Liver (tissue), 8 donors: ENCODE measurements at regions not wholly inside any gene's neighbourhood (a gene's known extent, or its start where the extent isn't known, plus 50 kb on each side); places are given as distances from the start of the nearest gene placed in this dataset.

ENCODE experiments used
- DNase-seq: peaks from one replicate; pipeline ENCODE4 v3.0.0-alpha.2; 2017; ENCODE audit warnings: low spot score
- H3K27ac ChIP-seq, 2 donors: one replicate each; pipeline ENCODE4 v1.7.0; 2013; ENCODE audit warnings: inconsistent platforms in 2 of 2, low read length in 2 of 2, control low read depth in 1 of 2, low read depth in 1 of 2, mild to moderate bottlenecking in 1 of 2
- H3K27me3 ChIP-seq, 4 donors: one replicate each; pipeline versions ENCODE4 v1.6.1 to v1.7.0; 2013; ENCODE audit warnings: low read length in 3 of 4, inconsistent platforms in 1 of 4, mild to moderate bottlenecking in 1 of 4, moderate library complexity in 1 of 4; ENCODE audit not compliant: control insufficient read depth in 4 of 4, insufficient read depth in 4 of 4
- H3K36me3 ChIP-seq, 4 donors: one replicate each; pipeline versions ENCODE4 v1.6.1 to v1.7.0; 2013; ENCODE audit warnings: low read length in 3 of 4, mild to moderate bottlenecking in 3 of 4, low read depth in 1 of 4, moderate library complexity in 1 of 4; ENCODE audit not compliant: control insufficient read depth in 4 of 4, insufficient read depth in 3 of 4
- H3K4me1 ChIP-seq, 4 donors: one replicate each; pipeline versions ENCODE4 v1.6.1 to v1.7.0; 2013; ENCODE audit warnings: low read length in 3 of 4, mild to moderate bottlenecking in 3 of 4, moderate library complexity in 1 of 4; ENCODE audit not compliant: control insufficient read depth in 4 of 4, insufficient read depth in 4 of 4
- H3K4me3 ChIP-seq, 3 donors: one replicate each; pipeline versions ENCODE4 v1.6.1 to v1.7.0; 2013; ENCODE audit warnings: low read length in 3 of 3, control low read depth in 1 of 3, low read depth in 1 of 3, mild to moderate bottlenecking in 1 of 3
- H3K9ac ChIP-seq, 2 donors: one replicate each; pipeline ENCODE4 v1.7.0; 2013; ENCODE audit warnings: low read length in 2 of 2, mild to moderate bottlenecking in 2 of 2, moderate library complexity in 2 of 2, control low read depth in 1 of 2, low read depth in 1 of 2
- H3K9me3 ChIP-seq, 4 donors: one replicate each; pipeline versions ENCODE4 v1.6.1 to v1.7.0; 2013; ENCODE audit warnings: low read length in 3 of 4; ENCODE audit not compliant: control insufficient read depth in 4 of 4
- EGR1 ChIP-seq, 2 donors: IDR thresholded peaks; 2 replicates each; pipeline ENCODE4 v1.6.1; 2016 to 2018; ENCODE audit warnings: antibody characterized with exemption in 2 of 2, low read depth in 2 of 2
- FOXA1 ChIP-seq: IDR thresholded peaks from 2 replicates; pipeline ENCODE4 v1.6.1; 2016; ENCODE audit warnings: antibody characterized with exemption
- FOXA2 ChIP-seq: IDR thresholded peaks from 2 replicates; pipeline ENCODE4 v1.6.1; 2016; ENCODE audit warnings: antibody characterized with exemption
- GABPA ChIP-seq, 2 donors: IDR thresholded peaks in 1 of 2; conservative IDR thresholded peaks in 1 of 2; 2 replicates each; pipeline ENCODE4 v1.6.1; 2016; ENCODE audit warnings: antibody characterized with exemption in 2 of 2, mild to moderate bottlenecking in 1 of 2, moderate library complexity in 1 of 2
- HNF4A ChIP-seq, 2 donors: conservative IDR thresholded peaks; 2 replicates each; pipeline ENCODE4 v1.6.1; 2016; ENCODE audit warnings: antibody characterized with exemption in 2 of 2, mild to moderate bottlenecking in 2 of 2
- HNF4G ChIP-seq: IDR thresholded peaks from 2 replicates; pipeline ENCODE4 v1.6.1; 2016; ENCODE audit warnings: antibody characterized with exemption
- JUND ChIP-seq, 2 donors: IDR thresholded peaks; 2 replicates each; pipeline ENCODE4 v1.6.1; 2016; ENCODE audit warnings: antibody characterized with exemption in 2 of 2
- NR2F2 ChIP-seq: IDR thresholded peaks from 2 replicates; pipeline ENCODE4 v1.6.1; 2016; ENCODE audit warnings: antibody characterized with exemption
- RAD21 ChIP-seq, 2 donors: IDR thresholded peaks; 2 replicates each; pipeline ENCODE4 v1.6.1; 2016; ENCODE audit warnings: antibody characterized with exemption in 2 of 2, mild to moderate bottlenecking in 2 of 2
- RXRA ChIP-seq, 2 donors: IDR thresholded peaks; 2 replicates each; pipeline ENCODE4 v1.6.1; 2017 to 2018; ENCODE audit warnings: antibody characterized with exemption in 2 of 2, mild to moderate bottlenecking in 1 of 2
- SP1 ChIP-seq: IDR thresholded peaks from 2 replicates; pipeline ENCODE4 v1.6.1; 2018; ENCODE audit warnings: antibody characterized with exemption, mild to moderate bottlenecking
- TAF1 ChIP-seq: conservative IDR thresholded peaks from 2 replicates; pipeline ENCODE4 v1.6.1; 2016; ENCODE audit warnings: antibody characterized with exemption, mild to moderate bottlenecking
- YY1 ChIP-seq: IDR thresholded peaks from 2 replicates; pipeline ENCODE4 v1.6.1; 2016; ENCODE audit warnings: antibody characterized with exemption, mild to moderate bottlenecking
- WGBS: extraction: QIAGEN DNeasy Blood & Tissue Kit; methylation state at CpG from one replicate; pipeline ENCODE4 v1.1.7; 2013; 5-methylcytosine and 5-hydroxymethylcytosine counted together
- TF ChIP-seq, protein P1 (sequence below): IDR thresholded peaks from 2 replicates; pipeline ENCODE4 v1.6.1; 2016; ENCODE audit warnings: antibody characterized with exemption
- TF ChIP-seq, protein P2 (sequence below): IDR thresholded peaks from 2 replicates; pipeline ENCODE4 v1.6.1; 2016; ENCODE audit warnings: antibody characterized with exemption
- TF ChIP-seq, protein P3 (sequence below): fragments of 150-350 bp; IDR thresholded peaks from 2 replicates; pipeline ENCODE4 v1.5.1; 2017; ENCODE audit warnings: improper control_type of control experiment, low read depth, low read length; ENCODE audit not compliant: missing input control
- TF ChIP-seq, protein P4 (sequence below): IDR thresholded peaks from 2 replicates; pipeline ENCODE4 v1.6.1; 2016; ENCODE audit warnings: antibody characterized with exemption, mild to moderate bottlenecking
- TF ChIP-seq, protein P5 (sequence below): IDR thresholded peaks from 2 replicates; pipeline ENCODE4 v1.6.1; 2016; ENCODE audit warnings: antibody characterized with exemption
- donor health status: healthy.
- donor health status: healthy.
- donor health status: healthy.
- donor health status: healthy.
- donor health status: healthy.

DNA sequence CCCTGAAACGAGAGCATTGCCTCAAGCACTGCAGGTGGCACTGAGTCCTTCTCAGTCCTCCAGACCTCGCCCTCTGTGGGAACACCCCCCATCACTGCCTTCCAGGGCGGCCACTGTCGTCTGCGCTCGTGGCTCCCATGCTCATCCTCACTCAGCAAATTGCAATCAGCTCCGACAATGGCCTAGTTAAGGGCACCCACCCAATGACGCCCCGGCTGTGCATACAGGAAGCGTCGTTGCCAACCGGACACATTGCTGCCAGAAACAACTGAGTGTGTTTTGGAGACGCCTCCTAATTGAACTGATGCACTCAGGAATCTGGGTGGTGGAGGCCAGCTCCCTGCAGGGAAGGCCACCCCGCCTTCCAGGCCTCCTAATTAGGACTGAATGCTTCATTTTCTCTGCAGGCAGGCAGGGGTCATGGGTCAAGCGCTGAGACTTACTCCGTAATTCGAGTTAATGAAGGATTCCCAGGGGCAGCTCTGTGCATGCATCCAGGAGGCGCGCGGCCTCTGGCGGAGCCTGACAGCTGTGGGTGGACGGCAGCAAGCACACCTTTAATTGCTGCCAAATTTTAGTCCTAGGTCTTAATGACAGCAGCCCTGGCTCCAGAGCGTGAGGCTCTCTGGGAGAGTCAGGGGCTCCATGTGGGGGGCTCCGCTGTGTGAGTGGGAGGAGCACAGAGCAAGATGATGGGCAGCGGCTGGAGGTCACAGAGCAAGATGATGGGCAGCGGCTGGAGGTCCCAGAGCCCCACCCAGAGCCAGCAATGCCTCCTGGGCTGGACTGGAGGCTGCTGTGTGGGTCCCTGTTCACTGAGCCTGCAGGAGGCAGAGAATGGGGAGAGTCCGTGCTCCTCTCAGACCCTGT, 199.0 kb downstream of the BRD1 start:
- no peak overlapping the region for H3K4me3 ChIP-seq
- no peaks in the 10 kb centered on the region for H3K36me3 ChIP-seq
- H3K4me1 ChIP-seq, result peaks cover 3 to 6% (median 4%) of the 10 kb centered on the region in 4 donors
- no peak for DNase-seq
- no peak for TF ChIP-seq FOXA1
- peak; percentile 61 for TF ChIP-seq NR2F2
- H3K27ac ChIP-seq, result no peak overlapping the region
- no peaks in the 10 kb centered on the region for H3K27me3 ChIP-seq
- no peaks in the 10 kb centered on the region for H3K9me3 ChIP-seq
- 63% methylated on average over 27 of the region's 27 CpGs for WGBS
- no peak overlapping the region for H3K9ac ChIP-seq

DNA sequence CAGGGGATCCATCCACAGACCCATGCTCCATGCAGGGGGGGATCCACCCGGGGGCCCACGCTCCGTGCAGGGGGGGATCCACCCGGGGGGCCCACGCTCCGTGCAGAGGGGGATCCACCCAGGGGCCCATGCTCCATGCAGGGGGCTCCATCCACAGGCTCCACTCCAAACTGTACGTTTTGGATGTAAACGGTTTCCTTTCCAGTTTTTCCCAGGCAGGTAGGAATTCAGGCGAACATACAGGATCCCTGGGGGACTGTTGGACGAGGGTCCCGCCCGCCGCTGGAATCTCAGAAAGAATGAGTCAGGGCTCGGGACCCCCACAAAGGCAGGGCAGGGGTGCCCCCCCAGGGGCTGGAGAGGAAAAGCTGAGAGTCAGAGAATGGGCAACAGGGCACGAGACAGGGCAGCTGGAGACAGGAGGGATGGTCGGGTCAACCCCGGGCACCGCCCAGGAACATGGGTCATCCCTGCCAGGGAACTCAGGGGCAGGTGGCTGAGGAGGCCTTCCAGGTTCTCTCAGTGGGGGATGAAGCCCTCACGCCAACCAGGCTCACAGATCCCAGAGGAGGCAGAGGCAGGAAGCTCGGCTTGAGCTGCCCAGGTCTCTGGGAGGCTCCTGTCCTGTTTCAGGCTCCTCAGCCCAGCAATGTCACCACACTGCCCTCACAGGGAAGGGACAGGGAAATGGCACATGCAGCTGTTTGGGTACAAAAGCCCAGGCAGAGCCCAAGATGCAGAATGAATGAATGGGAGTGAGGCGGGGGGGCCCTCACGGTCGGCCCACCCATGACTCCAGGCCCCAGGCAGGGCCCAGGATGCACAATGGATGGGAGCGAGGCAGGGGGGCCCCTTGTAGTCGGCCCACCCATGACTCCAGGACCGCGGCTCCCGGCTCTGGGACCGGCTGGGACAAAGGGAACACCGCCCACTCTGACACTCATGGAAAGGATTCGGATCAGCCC, 200.2 kb downstream of the BRD1 start:
- H3K4me1 ChIP-seq, result peaks cover 3 to 6% (median 4%) of the 10 kb centered on the region in 4 donors
- WGBS, result 76% methylated on average over 31 of the region's 31 CpGs
- H3K27ac ChIP-seq, result no peak overlapping the region
- no peaks in the 10 kb centered on the region for H3K9me3 ChIP-seq
- TF ChIP-seq YY1 (no peak), FOXA1 (no peak), HNF4G (no peak), GABPA (IDR thresholded peaks at IDR 0.05 in 1 of 2, conservative IDR thresholded peaks at IDR 0.05 in 1 of 2) (no peak), FOXA2 (no peak), EGR1 (IDR thresholded peaks at IDR 0.05; ENCODE audit: low read depth in 2 of 2) (no peak), NR2F2 (no peak), TAF1 (no peak), HNF4A (conservative IDR thresholded peaks at IDR 0.05) (no peak), JUND (IDR thresholded peaks at IDR 0.05) (no peak), SP1 (no peak), RAD21 (IDR thresholded peaks at IDR 0.05) (no peak), RXRA (IDR thresholded peaks at IDR 0.05) (no peak)
- TF ChIP-seq, protein P1, sequence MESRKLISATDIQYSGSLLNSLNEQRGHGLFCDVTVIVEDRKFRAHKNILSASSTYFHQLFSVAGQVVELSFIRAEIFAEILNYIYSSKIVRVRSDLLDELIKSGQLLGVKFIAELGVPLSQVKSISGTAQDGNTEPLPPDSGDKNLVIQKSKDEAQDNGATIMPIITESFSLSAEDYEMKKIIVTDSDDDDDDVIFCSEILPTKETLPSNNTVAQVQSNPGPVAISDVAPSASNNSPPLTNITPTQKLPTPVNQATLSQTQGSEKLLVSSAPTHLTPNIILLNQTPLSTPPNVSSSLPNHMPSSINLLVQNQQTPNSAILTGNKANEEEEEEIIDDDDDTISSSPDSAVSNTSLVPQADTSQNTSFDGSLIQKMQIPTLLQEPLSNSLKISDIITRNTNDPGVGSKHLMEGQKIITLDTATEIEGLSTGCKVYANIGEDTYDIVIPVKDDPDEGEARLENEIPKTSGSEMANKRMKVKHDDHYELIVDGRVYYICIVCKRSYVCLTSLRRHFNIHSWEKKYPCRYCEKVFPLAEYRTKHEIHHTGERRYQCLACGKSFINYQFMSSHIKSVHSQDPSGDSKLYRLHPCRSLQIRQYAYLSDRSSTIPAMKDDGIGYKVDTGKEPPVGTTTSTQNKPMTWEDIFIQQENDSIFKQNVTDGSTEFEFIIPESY, result no peak
- TF ChIP-seq, protein P2, sequence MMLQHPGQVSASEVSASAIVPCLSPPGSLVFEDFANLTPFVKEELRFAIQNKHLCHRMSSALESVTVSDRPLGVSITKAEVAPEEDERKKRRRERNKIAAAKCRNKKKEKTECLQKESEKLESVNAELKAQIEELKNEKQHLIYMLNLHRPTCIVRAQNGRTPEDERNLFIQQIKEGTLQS, result no peak
- TF ChIP-seq, protein P3, sequence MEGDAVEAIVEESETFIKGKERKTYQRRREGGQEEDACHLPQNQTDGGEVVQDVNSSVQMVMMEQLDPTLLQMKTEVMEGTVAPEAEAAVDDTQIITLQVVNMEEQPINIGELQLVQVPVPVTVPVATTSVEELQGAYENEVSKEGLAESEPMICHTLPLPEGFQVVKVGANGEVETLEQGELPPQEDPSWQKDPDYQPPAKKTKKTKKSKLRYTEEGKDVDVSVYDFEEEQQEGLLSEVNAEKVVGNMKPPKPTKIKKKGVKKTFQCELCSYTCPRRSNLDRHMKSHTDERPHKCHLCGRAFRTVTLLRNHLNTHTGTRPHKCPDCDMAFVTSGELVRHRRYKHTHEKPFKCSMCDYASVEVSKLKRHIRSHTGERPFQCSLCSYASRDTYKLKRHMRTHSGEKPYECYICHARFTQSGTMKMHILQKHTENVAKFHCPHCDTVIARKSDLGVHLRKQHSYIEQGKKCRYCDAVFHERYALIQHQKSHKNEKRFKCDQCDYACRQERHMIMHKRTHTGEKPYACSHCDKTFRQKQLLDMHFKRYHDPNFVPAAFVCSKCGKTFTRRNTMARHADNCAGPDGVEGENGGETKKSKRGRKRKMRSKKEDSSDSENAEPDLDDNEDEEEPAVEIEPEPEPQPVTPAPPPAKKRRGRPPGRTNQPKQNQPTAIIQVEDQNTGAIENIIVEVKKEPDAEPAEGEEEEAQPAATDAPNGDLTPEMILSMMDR, result no peak
- TF ChIP-seq, protein P4, sequence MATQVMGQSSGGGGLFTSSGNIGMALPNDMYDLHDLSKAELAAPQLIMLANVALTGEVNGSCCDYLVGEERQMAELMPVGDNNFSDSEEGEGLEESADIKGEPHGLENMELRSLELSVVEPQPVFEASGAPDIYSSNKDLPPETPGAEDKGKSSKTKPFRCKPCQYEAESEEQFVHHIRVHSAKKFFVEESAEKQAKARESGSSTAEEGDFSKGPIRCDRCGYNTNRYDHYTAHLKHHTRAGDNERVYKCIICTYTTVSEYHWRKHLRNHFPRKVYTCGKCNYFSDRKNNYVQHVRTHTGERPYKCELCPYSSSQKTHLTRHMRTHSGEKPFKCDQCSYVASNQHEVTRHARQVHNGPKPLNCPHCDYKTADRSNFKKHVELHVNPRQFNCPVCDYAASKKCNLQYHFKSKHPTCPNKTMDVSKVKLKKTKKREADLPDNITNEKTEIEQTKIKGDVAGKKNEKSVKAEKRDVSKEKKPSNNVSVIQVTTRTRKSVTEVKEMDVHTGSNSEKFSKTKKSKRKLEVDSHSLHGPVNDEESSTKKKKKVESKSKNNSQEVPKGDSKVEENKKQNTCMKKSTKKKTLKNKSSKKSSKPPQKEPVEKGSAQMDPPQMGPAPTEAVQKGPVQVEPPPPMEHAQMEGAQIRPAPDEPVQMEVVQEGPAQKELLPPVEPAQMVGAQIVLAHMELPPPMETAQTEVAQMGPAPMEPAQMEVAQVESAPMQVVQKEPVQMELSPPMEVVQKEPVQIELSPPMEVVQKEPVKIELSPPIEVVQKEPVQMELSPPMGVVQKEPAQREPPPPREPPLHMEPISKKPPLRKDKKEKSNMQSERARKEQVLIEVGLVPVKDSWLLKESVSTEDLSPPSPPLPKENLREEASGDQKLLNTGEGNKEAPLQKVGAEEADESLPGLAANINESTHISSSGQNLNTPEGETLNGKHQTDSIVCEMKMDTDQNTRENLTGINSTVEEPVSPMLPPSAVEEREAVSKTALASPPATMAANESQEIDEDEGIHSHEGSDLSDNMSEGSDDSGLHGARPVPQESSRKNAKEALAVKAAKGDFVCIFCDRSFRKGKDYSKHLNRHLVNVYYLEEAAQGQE, result no peak
- TF ChIP-seq, protein P5, sequence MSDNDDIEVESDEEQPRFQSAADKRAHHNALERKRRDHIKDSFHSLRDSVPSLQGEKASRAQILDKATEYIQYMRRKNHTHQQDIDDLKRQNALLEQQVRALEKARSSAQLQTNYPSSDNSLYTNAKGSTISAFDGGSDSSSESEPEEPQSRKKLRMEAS, result no peak
- no peaks in the 10 kb centered on the region for H3K36me3 ChIP-seq
- no peak overlapping the region for H3K9ac ChIP-seq
- no peak overlapping the region for H3K4me3 ChIP-seq
- no peaks in the 10 kb centered on the region for H3K27me3 ChIP-seq
- no peak for DNase-seq
